ENCODE measurements at regions not wholly inside any gene's neighbourhood (a gene's known extent, or its start where the extent isn't known, plus 50 kb on each side); places are given as distances from the start of the nearest gene placed in this dataset.
"Not testable (repeated sequence)": the region's sequence is repeated elsewhere in the genome, so short reads cannot be mapped to it uniquely, and the experiment has no call there.

DNA sequence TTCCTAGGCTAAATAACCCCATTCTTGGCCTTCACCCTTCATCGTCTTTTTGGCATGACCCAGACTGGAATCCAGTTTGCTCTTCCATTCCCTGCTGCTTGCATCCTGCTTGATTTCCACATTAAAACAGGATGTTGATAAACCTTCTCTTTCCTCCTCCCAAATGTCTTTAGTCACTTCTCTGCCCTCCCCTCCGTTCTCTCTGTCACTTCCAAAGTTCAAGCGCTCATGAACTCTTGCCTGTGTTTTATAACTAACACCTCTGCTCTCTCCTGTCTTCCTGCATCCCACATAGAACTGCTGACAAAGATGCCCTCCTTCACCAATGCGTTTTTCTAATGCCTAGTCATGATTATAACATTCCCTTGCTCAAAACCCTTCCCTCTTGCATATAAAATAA is 65.6 kb upstream of the SLC44A3 start:
- Mint-ChIP-seq H3K4me3 (no peak overlapping the region), H3K4me1 (ENCODE audit: low read depth) (no peaks in the 10 kb centered on the region), H3K36me3 (ENCODE audit: low read depth) (no peaks in the 10 kb centered on the region), H3K27me3 (peaks cover 7% of the 10 kb centered on the region), H3K9me3 (peaks cover 3% of the 10 kb centered on the region), H3K27ac (no peak overlapping the region)
- CTCF ChIA-PET = no interaction called here
- POLR2A ChIA-PET = no interaction called here
- no peak for DNase-seq
- H3K27me3 ChIP-seq (ENCODE audit: control insufficient read depth in 1 of 2, insufficient read depth in 2 of 2, low read length in 2 of 2) = peaks cover 0 to 4% of the 10 kb centered on the region in 2 experiments
- H3K27ac ChIP-seq (ENCODE audit: low read depth in 1 of 2, low read length in 2 of 2) = no peak overlapping the region
- H3K9me3 ChIP-seq (ENCODE audit: control insufficient read depth in 1 of 2, insufficient read depth in 1 of 2, low read length in 2 of 2) = no peaks in the 10 kb centered on the region
- TF ChIP-seq, protein P1, sequence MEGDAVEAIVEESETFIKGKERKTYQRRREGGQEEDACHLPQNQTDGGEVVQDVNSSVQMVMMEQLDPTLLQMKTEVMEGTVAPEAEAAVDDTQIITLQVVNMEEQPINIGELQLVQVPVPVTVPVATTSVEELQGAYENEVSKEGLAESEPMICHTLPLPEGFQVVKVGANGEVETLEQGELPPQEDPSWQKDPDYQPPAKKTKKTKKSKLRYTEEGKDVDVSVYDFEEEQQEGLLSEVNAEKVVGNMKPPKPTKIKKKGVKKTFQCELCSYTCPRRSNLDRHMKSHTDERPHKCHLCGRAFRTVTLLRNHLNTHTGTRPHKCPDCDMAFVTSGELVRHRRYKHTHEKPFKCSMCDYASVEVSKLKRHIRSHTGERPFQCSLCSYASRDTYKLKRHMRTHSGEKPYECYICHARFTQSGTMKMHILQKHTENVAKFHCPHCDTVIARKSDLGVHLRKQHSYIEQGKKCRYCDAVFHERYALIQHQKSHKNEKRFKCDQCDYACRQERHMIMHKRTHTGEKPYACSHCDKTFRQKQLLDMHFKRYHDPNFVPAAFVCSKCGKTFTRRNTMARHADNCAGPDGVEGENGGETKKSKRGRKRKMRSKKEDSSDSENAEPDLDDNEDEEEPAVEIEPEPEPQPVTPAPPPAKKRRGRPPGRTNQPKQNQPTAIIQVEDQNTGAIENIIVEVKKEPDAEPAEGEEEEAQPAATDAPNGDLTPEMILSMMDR (IDR thresholded peaks at IDR 0.05) = no peak
- no peak for ATAC-seq (ENCODE audit: poor library complexity)
- H3K4me3 ChIP-seq (ENCODE audit: low read length) = no peak overlapping the region
- intact Hi-C loops (cut with DNase I, micrococcal nuclease) = no loop called here
- H3K36me3 ChIP-seq (ENCODE audit: insufficient read depth, low read length) = no peaks in the 10 kb centered on the region
- H3K4me1 ChIP-seq (ENCODE audit: insufficient read depth, low read length) = no peaks in the 10 kb centered on the region

DNA sequence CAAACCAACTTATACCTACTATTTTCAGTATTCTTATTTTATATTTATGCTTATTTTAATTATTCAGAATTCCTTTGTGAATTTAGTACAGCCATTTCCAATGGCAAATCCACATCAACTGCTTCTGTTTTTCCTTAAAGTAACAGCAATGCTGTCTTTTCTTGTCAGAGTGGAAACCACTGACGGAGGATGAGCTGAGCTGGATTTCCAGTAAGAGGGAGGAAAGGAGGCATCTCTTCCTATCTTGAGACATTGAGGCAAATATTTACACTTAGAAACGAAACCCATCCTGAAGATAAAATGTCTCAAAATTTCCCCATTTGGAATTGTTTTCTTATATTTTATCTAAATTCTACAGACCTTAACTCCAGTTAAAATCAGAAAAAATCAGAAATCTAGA is 66.1 kb upstream of the SLC44A3 start:
- Histone ChIP-seq H3K27ac (ENCODE audit: low read depth in 1 of 2, low read length in 2 of 2) (no peak overlapping the region), H3K9me3 (ENCODE audit: control insufficient read depth in 1 of 2, insufficient read depth in 1 of 2, low read length in 2 of 2) (no peaks in the 10 kb centered on the region), H3K4me3 (ENCODE audit: low read length) (no peak overlapping the region), H3K36me3 (ENCODE audit: insufficient read depth, low read length) (no peaks in the 10 kb centered on the region), H3K4me1 (ENCODE audit: insufficient read depth, low read length) (no peaks in the 10 kb centered on the region), H3K27me3 (ENCODE audit: control insufficient read depth in 1 of 2, insufficient read depth in 2 of 2, low read length in 2 of 2) (peaks cover 0 to 4% of the 10 kb centered on the region in 2 experiments)
- POLR2A ChIA-PET = no interaction called here
- H3K27ac Mint-ChIP-seq = no peak overlapping the region
- H3K27me3 Mint-ChIP-seq = peaks cover 7% of the 10 kb centered on the region
- no peaks in the 10 kb centered on the region for H3K4me1 Mint-ChIP-seq (ENCODE audit: low read depth)
- H3K4me3 Mint-ChIP-seq = no peak overlapping the region
- ATAC-seq (ENCODE audit: poor library complexity) (no peak), DNase-seq (no peak)
- intact Hi-C loops (cut with DNase I, micrococcal nuclease) = no loop called here
- CTCF ChIA-PET = no interaction called here
- H3K9me3 Mint-ChIP-seq = peaks cover 4% of the 10 kb centered on the region
- no peaks in the 10 kb centered on the region for H3K36me3 Mint-ChIP-seq (ENCODE audit: low read depth)
- TF ChIP-seq, protein P1 (IDR thresholded peaks at IDR 0.05) = no peak

DNA sequence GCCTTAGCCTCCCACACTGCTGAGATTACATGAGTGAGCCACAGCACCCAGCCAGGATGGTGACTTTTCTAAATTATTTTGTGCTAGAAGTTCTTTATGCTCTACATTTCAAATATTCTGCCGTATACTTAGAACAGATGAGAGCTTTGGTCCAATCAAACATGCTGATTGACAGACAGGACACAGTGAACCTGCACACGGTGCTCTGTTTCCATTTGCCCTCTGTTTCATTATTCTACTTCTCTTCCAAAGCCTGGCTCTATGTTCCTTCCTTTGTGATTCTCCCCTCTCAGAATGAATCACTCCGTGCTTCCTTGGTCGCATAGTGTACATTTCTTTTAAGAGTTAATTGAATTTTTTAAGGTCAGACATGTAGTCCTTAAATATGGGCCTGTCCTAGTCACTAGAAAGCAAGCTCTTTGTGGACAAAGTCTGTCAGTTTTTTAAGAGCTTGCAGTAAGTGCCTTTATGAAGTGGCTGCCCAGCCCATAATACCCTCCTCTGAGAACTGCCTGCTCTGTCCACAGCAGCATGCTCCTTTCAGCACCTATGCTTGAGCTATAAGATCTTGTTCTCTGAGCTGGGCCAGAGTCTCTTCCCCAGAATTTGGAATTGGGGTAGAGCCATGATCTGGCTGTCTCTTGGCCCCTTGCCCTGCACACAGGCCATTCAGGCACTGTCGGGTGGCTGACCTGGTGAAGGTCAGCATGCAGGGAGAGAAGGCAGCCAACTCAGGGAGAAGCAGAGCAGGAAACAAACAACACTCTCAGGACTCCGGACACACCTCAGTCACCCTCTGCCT is 66.8 kb upstream of the SLC44A3 start:
- H3K9me3 Mint-ChIP-seq = peaks cover 8% of the 10 kb centered on the region
- no peaks in the 10 kb centered on the region for H3K36me3 ChIP-seq (ENCODE audit: insufficient read depth, low read length)
- ATAC-seq (ENCODE audit: poor library complexity) = no peak
- H3K9me3 ChIP-seq (ENCODE audit: control insufficient read depth in 1 of 2, insufficient read depth in 1 of 2, low read length in 2 of 2) = no peaks in the 10 kb centered on the region
- H3K4me3 ChIP-seq (ENCODE audit: low read length) = no peak overlapping the region
- no peak overlapping the region for H3K4me3 Mint-ChIP-seq
- H3K4me1 Mint-ChIP-seq (ENCODE audit: low read depth) = no peaks in the 10 kb centered on the region
- no peaks in the 10 kb centered on the region for H3K4me1 ChIP-seq (ENCODE audit: insufficient read depth, low read length)
- peaks cover 0 to 4% of the 10 kb centered on the region in 2 experiments for H3K27me3 ChIP-seq (ENCODE audit: control insufficient read depth in 1 of 2, insufficient read depth in 2 of 2, low read length in 2 of 2)
- DNase-seq = no peak
- TF ChIP-seq, protein P1 (IDR thresholded peaks at IDR 0.05) = no peak
- no peaks in the 10 kb centered on the region for H3K36me3 Mint-ChIP-seq (ENCODE audit: low read depth)
- no peak overlapping the region for H3K27ac Mint-ChIP-seq
- CTCF ChIA-PET = no interaction called here
- POLR2A ChIA-PET = no interaction called here
- H3K27me3 Mint-ChIP-seq = peaks cover 7% of the 10 kb centered on the region
- no peak overlapping the region for H3K27ac ChIP-seq (ENCODE audit: low read depth in 1 of 2, low read length in 2 of 2)
- intact Hi-C loops (cut with DNase I, micrococcal nuclease) = no loop called here

DNA sequence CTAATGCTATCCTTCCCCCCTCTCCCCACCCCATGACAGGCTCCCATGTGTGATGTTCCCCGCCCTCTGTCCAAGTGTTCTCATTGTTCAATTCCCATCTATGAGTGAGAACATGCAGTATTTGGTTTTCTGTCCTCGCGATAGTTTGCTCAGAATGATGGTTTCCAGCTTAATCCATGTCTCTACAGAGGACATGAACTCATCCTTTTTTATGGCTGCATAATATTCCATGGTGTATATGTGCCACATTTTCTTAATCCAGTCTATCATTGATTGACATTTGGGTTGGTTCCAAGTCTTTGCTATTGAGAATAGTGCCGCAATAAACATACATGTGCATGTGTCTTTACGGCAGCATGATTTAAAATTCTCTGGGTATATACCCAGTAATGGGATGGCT is 68.7 kb upstream of the SLC44A3 start:
- H3K4me3 Mint-ChIP-seq; H3K36me3 ChIP-seq (ENCODE audit: insufficient read depth, low read length); DNase-seq; H3K4me1 ChIP-seq (ENCODE audit: insufficient read depth, low read length); H3K27ac ChIP-seq (ENCODE audit: low read depth in 1 of 2, low read length in 2 of 2); intact Hi-C loops (cut with DNase I, micrococcal nuclease); ATAC-seq (ENCODE audit: poor library complexity); CTCF ChIA-PET; POLR2A ChIA-PET; H3K4me3 ChIP-seq (ENCODE audit: low read length); H3K9me3 Mint-ChIP-seq; H3K4me1 Mint-ChIP-seq (ENCODE audit: low read depth); H3K27me3 Mint-ChIP-seq; H3K27me3 ChIP-seq (ENCODE audit: control insufficient read depth in 1 of 2, insufficient read depth in 2 of 2, low read length in 2 of 2); H3K36me3 Mint-ChIP-seq (ENCODE audit: low read depth); H3K9me3 ChIP-seq (ENCODE audit: control insufficient read depth in 1 of 2, insufficient read depth in 1 of 2, low read length in 2 of 2); H3K27ac Mint-ChIP-seq: not testable (repeated sequence)

All from CD4-positive, alpha-beta T cell (primary cell).